Mucosa of descending colon (tissue), 3 donors: ENCODE measurements at regions not wholly inside any gene's neighbourhood (a gene's known extent, or its start where the extent isn't known, plus 50 kb on each side); places are given as distances from the start of the nearest gene placed in this dataset.
A peak's percentile ranks its signal among the peaks of the same experiment; 100 is the strongest.
"Not testable (repeated sequence)": the region's sequence is repeated elsewhere in the genome, so short reads cannot be mapped to it uniquely, and the experiment has no call there.

Experiments
- ATAC-seq: fragments of 200-7000 bp; cut with Tn5 transposase; one replicate; pipeline ENCODE4 v1.9.1; 2020; ENCODE audit warnings: mild to moderate bottlenecking, moderate library complexity
- DNase-seq, 3 donors: peaks; one replicate each; pipeline ENCODE4 v3.0.0-alpha.2; 2020
- H3K36me3 ChIP-seq: fragments of 200-600 bp; one replicate; pipeline ENCODE4 v1.8.0; 2021; ENCODE audit warnings: low read depth, mild to moderate bottlenecking
- H3K4me1 ChIP-seq: fragments of 200-600 bp; one replicate; pipeline ENCODE4 v1.8.0; 2021; ENCODE audit warnings: low read depth, mild to moderate bottlenecking
- H3K4me3 ChIP-seq: fragments of 200-600 bp; one replicate; pipeline ENCODE4 v1.8.0; 2021; ENCODE audit warnings: mild to moderate bottlenecking
- H3K9me3 ChIP-seq: fragments of 200-600 bp; one replicate; pipeline ENCODE4 v1.8.0; 2021; ENCODE audit warnings: mild to moderate bottlenecking
- CTCF ChIP-seq: fragments of 200-600 bp; IDR thresholded peaks from one replicate; pipeline ENCODE4 v1.8.0; 2022; ENCODE audit warnings: antibody characterized with exemption, mild to moderate bottlenecking
- intact Hi-C, 2 donors: fragments of 100-400 bp; cut with DNase I in 1 of 2; cut with micrococcal nuclease in 1 of 2; formaldehyde crosslinking; loops; one replicate each; pipeline versions ENCODE4 v1.11.0 to v1.11.1; 2022; cut with DNase I, micrococcal nuclease
- donor health status: DM: no; HTN: no; CAD: no; lungs with moderate emphysema.
- donor health status: DM: no; HTN: no; CAD: no.
- donor health status: DM: no; HTN: yes; CAD: no.

GRCh38 chr7:65554-65953 is 126.8 kb upstream of the FAM20C start:
- DNase-seq, result no peak
- Histone ChIP-seq H3K4me3 (no peak overlapping the region), H3K4me1 (no peaks in the 10 kb centered on the region), H3K36me3 (no peaks in the 10 kb centered on the region), H3K9me3 (no peaks in the 10 kb centered on the region)
- ATAC-seq, result peak; percentile 13
- no peak for TF ChIP-seq CTCF
- intact Hi-C loops, result no loop called here

DNA sequence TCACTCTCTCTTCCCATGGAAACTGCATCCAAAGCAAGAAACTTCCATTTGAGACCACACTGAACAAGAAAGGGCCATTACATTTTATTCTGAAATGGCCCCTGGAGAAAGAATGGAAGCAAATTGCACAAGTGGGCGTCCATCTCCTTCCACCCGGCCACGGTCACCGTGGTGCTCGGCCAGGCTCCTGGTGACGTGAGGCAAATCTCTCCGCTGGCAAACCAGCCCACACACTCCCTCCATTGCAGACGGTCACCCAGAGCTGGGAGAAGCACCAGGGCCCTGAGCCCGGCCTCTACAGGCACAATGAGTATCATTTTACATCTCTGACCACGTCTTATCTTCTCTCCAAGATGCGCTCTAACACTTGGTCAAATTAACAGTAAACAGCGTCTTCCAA is 126.1 kb upstream of the FAM20C start:
- H3K4me1 ChIP-seq, result no peaks in the 10 kb centered on the region
- DNase-seq (no peak), ATAC-seq (no peak)
- intact Hi-C loops, result no loop called here
- TF ChIP-seq CTCF, result no peak
- no peaks in the 10 kb centered on the region for H3K36me3 ChIP-seq
- no peak overlapping the region for H3K4me3 ChIP-seq
- no peaks in the 10 kb centered on the region for H3K9me3 ChIP-seq

DNA sequence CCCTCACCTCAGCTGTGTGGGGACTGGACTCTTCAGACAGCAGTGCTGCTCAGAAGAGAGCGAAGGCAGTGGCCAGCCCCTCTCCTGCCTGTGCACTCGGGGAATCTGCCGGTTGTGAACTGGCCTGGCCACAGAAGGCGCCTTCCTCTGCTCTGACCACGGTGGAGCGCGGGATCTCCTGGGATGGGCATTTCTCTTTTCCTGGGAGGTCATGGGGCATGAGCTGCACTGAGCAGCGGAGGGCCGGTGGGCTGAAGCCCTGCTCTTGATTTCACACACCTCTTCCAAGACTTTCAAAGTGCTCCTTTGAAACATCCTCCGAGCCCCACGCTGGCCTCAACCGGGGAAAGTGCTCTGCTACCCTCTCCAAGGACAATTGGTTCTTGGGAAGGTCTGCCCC is 125.6 kb upstream of the FAM20C start:
- Histone ChIP-seq H3K36me3 (no peaks in the 10 kb centered on the region), H3K9me3 (no peaks in the 10 kb centered on the region), H3K4me3 (no peak overlapping the region), H3K4me1 (no peaks in the 10 kb centered on the region)
- intact Hi-C loops, result no loop called here
- no peak for TF ChIP-seq CTCF
- ATAC-seq (no peak), DNase-seq (no peak)

- ATAC-seq (no peak), DNase-seq (no peak)
- no peak overlapping the region for H3K4me3 ChIP-seq
- no peaks in the 10 kb centered on the region for H3K9me3 ChIP-seq
- TF ChIP-seq CTCF, result no peak
- intact Hi-C loops, result no loop called here
- H3K36me3 ChIP-seq, result no peaks in the 10 kb centered on the region
- no peaks in the 10 kb centered on the region for H3K4me1 ChIP-seq
These were observed 124.5 kb upstream of the FAM20C start for GRCh38 chr7:67661-68395.

- intact Hi-C loops, result no loop called here
- Histone ChIP-seq H3K4me1 (no peaks in the 10 kb centered on the region), H3K4me3 (no peak overlapping the region), H3K9me3 (no peaks in the 10 kb centered on the region), H3K36me3 (no peaks in the 10 kb centered on the region)
- no peak for TF ChIP-seq CTCF
- DNase-seq (no peak), ATAC-seq (no peak)
These were observed 123.7 kb upstream of the FAM20C start for GRCh38 chr7:68629-69028.

DNA sequence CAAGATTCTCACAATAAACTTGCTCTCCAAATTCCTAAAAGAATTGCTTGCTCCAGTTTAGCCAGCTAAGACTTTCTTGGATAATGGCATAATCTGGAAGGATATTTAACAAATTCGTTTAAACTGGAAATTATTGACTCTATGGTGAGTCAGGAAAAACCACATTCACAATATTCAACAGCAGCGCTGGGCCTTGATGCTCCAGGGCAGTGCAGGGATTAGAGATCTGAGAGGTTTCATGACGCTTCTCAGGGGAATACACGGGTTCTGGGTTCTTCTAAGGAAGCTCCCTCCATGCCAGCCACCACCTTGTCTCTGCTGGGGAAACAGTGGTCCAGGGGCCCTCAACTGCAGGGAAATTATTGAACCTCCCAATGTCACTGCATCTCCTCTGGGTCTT is 123.3 kb upstream of the FAM20C start:
- intact Hi-C loops, DNase-seq, H3K9me3 ChIP-seq, H3K4me3 ChIP-seq, H3K4me1 ChIP-seq, ATAC-seq, H3K36me3 ChIP-seq: not testable (repeated sequence)

GRCh38 chr7:69499-70123 is 122.8 kb upstream of the FAM20C start:
- ATAC-seq, intact Hi-C loops, DNase-seq, H3K9me3 ChIP-seq, H3K36me3 ChIP-seq, H3K4me1 ChIP-seq, H3K4me3 ChIP-seq: not testable (repeated sequence)

DNA sequence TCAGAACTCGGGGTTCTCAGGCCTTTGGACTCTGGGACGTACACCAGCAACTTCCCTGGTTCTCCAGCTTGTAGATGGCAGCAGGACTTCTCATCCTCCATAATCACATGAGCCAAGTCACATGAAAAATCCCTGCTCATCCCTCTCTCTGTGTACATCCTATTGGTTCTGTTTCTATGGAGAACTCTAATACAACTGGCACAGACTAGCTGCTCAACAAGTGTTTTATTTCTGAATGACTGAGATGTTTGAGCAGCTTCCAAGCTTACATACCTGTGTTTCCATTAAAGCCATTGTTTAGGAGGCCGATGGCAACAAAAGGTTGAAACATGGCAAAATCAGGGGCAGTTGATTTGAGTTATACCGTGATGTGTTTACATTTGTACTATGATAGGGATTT is 122.2 kb upstream of the FAM20C start:
- intact Hi-C loops, H3K9me3 ChIP-seq, DNase-seq, H3K4me1 ChIP-seq, H3K36me3 ChIP-seq, H3K4me3 ChIP-seq: not testable (repeated sequence)
- peak; percentile 35 for ATAC-seq

DNA sequence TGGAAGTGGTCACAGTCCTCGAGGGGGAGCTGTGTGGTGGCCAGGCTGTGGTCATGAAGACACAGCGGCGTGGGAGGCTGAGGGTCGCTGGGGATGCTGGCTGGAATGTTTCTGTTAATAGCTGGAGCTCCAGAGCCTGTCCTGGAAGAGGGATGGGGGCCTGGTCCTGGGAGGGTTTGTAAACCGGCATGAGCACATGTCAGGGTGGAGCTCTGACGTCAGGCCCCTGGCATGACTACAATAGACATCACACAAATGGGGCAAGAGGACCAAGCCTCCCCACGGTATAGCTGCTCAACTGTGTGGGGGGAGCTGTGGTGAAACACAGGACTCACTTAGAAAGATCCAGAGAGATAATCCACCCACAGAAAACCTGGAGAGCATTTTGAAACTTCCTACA is 121.4 kb upstream of the FAM20C start:
- DNase-seq (peak in 1 of 3 donors; percentile 54), ATAC-seq (peak; percentile 44)
- H3K36me3 ChIP-seq, intact Hi-C loops, H3K9me3 ChIP-seq, H3K4me1 ChIP-seq, H3K4me3 ChIP-seq: not testable (repeated sequence)
